ENCODE measurements at regions not wholly inside any gene's neighbourhood (a gene's known extent, or its start where the extent isn't known, plus 50 kb on each side); places are given as distances from the start of the nearest gene placed in this dataset.
"Not testable (repeated sequence)": the region's sequence is repeated elsewhere in the genome, so short reads cannot be mapped to it uniquely, and the experiment has no call there.

GRCh38 chr1:242900558-242900957, 354.5 kb downstream of the CEP170 start:
- DNase-seq = not testable (repeated sequence)

DNA sequence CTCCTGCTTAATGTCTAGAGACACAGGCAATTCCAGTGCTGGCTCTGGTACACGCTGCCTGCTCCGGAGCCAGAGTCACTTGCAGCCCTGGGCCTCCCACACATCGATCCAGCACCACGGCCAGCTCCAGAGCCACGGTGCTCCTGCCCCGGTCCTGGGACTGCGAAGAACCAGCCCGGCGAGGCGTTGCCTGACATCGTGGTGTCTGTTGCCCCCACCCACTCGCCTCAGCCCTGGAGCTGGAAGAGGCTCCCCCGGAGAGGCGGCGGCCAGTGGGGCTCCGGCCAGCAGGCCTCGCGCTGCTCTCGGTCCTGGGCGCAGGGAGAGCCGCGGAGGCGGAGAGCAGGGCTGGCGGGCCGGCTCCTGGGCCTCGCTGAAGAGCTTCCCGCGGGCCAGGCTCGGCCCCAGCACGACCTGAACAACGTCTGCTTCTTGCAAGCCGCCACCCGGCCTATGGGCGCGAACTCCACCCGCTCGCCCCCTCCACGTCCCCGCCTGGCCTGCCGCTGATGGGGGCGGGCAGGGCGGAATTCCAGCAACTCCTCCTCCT, 364.8 kb downstream of the CEP170 start:
- no peak for DNase-seq

DNA sequence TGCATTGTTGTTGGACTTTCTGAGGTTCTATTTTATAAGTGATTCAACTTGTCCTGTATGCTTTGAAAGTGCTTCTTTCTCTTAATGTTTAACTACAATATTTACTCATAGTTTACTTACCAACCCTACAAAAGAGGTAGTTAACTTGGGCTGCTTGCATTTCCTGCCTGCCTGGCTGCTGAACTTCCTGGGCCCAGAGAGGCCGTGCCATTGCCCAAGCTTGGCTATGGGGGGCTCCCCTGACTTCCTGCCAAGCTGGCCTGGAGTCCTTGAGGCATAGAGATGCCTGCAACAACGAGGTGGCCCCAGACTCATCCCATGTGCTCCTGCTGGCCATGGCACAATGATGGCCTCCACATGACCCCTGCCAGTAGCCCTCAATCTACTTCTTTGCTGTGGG, 361.6 kb upstream of the PLD5 start:
- no peak for DNase-seq

GRCh38 chr1:242880022-242880421, 355.5 kb upstream of the PLD5 start:
- DNase-seq = not testable (repeated sequence)

DNA sequence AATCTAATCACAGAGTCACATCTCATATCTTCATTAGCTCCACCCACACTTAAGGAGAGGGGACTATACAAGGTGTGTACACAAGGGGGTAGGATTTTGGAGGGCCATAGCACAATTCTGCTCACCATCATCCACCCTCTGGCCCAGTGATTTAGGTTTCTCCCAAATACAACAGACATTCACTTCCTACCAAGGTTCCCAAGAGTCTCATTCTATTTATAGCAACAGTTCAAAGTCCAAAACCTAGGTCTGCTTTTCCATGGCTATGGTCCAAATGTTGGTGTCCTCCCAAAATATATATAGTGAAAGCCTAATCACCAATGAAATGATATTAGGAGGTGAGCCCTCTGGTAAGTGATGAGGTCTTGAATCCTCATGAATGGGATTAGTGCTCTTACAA, 353.2 kb upstream of the PLD5 start:
- no peak for DNase-seq

GRCh38 chr1:242877229-242877628, 352.7 kb upstream of the PLD5 start:
- no peak for DNase-seq

DNA sequence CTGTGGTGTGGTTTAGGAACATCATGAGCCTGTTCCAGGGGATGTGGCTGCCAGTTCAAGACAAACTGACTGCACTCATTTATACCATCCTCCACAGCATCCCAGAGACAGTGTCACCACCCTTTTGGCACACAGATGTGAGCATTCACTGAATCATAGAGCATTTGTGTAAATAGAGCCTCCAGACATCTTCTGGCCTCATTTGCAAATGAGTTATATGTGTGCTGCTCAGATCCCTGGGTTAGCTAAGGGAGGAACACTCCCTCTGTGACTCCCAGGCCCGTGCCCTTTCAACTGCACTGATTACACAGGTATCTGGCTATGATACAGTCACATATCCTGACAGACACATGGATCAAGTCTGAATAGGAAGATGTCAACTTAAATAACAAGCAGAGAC, 351.5 kb upstream of the PLD5 start:
- no peak for DNase-seq

GRCh38 chr1:242873661-242874060, 349.2 kb upstream of the PLD5 start:
- no peak for DNase-seq

- no peak for DNase-seq
Observed at GRCh38 chr1:242872521-242872920, 348.0 kb upstream of the PLD5 start.

GRCh38 chr1:242871471-242872030, 347.1 kb upstream of the PLD5 start:
- DNase-seq = no peak

GRCh38 chr1:242870966-242871365, 346.5 kb upstream of the PLD5 start:
- no peak for DNase-seq

DNA sequence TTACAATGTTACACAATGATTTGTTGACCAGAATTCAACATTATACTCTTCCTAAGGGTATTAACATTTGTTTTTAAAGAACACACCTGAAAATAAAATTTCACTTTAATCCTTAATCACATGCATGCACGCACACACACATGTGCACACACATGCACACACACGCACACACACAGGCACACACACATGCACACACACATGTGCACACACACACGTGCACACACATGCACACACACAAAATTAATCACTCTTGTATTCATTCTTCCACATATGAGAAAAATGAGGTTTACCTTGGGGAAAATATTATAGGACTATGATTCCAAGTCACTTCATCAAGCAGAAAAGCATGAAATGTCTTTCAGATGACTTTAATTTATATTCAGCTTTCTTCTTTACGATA, 331.8 kb upstream of the PLD5 start:
- no peak for DNase-seq

DNA sequence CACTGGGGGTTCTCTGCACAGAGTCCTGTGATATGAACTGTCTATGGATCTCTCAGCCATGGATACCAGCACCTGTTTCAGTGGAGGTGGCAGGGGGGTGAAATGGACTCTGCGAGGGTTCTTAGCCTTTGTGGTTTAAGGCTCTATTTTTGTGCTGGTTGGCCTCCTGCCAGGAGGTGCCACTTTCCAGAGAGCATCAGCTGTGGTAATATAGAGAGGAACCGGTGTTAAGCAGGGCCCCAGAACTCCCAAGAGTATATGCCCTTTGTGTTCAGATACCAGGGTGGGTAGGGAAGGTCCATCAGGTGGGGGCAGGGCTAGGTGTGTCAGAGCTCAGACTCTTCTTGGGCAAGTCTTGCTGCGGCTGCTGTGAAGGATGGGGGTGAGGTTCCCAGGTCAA, 330.0 kb upstream of the PLD5 start:
- DNase-seq = no peak

- no peak for DNase-seq
Observed at GRCh38 chr1:242847390-242847993, 323.0 kb upstream of the PLD5 start.

GRCh38 chr1:242842094-242842493, 317.6 kb upstream of the PLD5 start:
- no peak for DNase-seq

- no peak for DNase-seq
Observed at GRCh38 chr1:242839101-242839500, 314.6 kb upstream of the PLD5 start.

DNA sequence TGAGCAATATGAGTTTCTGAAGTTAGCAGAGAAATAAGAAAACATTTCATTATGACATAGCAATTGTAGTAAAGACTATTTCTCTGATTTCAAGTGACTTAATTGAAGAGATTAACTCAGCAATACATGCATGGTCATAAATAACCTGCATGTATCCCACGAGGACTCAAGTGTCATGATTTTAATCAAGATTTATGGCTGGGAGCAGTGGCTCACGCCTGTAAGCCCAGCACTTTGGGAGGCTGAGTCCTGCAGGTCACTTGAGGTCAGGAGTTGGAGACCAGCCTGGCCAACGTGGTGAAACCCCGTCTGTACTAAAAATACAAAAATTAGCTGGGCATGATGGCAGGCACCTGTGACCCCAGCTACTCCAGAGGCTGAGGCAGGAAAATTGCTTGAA, 311.9 kb upstream of the PLD5 start:
- no peak for DNase-seq

- DNase-seq = no peak
Observed at GRCh38 chr1:242828828-242829227, 304.3 kb upstream of the PLD5 start.

- no peak for DNase-seq
Observed at GRCh38 chr1:242828199-242828598, 303.7 kb upstream of the PLD5 start.

DNA sequence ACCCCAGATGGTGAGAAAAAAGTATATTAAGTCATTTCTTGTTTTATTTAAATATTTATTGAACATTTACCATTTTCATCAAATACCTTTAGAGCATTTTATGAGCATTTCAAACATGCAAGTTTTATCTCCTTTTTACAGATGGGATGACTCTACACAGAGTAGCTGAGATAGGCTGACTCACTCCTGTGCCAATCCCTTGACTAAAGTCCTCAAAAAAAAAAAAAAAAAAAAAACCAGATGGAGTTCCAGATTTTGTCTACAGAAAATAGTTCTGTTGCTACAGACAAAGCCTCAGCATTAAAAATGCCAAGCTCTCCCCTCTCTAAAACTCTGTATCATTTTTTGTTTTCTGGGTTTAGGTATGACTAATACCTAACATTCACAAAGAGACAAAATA, 303.0 kb upstream of the PLD5 start:
- DNase-seq = no peak

DNA sequence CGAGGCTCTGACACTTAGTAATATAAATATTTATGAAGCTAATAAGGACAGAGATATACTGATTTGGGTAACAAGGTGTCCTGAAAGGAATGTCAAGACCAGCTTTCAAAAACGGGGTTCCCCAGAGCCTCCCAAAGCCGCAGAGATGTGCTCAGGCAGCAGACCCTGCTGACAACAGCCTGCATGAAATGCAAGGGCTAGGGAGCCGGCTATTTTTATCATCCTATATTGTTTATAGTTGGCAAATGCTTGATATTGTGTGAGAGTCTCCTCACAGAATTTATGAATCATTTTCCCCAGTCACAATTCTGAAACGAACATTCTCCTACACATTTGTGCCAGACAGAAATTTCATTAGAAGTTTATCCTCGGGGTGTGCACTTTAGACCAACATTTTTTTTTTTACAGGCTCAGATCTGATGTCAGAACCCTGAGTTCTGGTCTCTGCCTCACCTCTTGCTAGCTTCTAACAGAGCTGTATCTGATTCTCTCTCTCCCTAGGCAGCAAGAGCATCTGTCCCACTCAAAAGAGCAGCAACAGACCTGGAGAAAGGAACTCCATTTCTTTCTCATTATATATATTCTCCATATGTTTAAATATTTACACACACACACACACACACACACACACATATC, 302.3 kb upstream of the PLD5 start:
- DNase-seq = no peak

- no peak for DNase-seq
Observed at GRCh38 chr1:242824435-242824834, 299.9 kb upstream of the PLD5 start.

DNA sequence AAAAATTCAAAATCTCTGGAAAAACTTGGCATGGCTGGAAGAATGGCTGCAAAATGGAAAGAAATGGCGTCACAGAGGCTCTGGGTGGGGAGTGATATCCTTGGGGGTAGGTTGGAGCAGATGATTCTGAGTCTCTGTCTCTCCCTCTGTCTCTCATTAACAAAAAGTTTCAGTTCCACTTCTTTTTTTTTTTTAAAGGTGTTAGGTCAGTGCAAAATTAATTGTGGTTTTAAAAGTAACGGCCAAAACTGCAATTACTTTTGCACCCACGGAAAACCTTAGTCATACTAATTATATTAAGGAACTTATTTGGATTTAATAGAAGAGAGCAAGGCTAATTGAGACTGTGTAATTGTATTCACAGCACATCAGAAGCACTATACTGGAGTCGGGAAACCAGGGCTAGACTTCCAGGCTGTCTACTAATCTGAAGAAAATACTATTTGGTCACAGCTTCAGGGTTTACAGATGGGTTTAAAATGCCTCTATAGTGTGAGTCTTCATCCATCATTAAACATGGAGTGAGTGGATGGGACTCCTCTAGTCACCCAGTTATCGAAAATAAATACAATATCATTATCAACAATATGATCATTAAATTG, 289.1 kb upstream of the PLD5 start:
- no peak for DNase-seq

Measured in NCI-H1930 (cell line).